GM21423 (cell line): ENCODE measurements at regions not wholly inside any gene's neighbourhood (a gene's known extent, or its start where the extent isn't known, plus 50 kb on each side); places are given as distances from the start of the nearest gene placed in this dataset.
"Not testable (repeated sequence)": the region's sequence is repeated elsewhere in the genome, so short reads cannot be mapped to it uniquely, and the experiment has no call there.

Source experiments
- ATAC-seq: cut with Tn5 transposase; IDR thresholded peaks from one replicate; pipeline ENCODE4 v1.9.1; 2021; ENCODE audit warnings: mild to moderate bottlenecking, moderate library complexity; ENCODE audit not compliant: unreplicated experiment

DNA sequence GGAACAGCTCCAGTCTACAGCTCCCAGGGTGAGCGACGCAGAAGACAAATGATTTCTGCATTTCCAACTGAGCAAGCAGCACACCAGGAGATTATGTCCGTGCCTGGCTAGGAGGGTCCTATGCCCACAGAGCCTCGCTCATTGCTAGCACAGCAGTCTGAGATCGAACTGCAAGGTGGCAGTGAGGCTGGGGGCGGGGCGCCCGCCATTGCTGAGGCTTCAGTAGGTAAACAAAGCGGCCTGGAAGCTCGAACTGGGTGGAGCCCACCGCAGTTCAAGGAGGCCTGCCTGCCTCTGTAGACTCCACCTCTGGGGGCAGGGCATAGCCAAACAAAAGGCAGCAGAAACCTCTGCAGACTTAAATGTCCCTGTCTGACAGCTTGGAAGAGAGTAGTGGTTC is 198.0 kb upstream of the DIAPH2 start:
- ATAC-seq, result not testable (repeated sequence)

DNA sequence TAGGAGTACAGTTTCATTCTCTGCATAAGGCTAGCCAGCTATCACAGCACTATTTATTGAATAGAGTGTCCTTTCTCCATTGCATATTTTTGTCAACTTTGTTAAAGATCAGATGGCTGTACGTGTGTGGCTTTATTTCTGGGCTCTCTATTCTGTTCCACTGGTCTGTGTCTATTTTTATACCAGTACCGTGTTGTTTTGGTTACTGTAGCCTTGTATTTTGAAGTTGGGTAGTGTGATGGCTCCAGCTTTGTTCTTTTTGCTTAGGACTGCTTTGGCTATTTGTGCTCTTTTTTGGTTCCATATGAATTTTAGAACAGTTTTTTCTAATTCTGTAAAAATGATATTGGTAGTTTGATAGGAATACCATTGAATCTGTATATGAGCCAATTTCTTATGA is 182.1 kb upstream of the DIAPH2 start:
- ATAC-seq, result no peak

DNA sequence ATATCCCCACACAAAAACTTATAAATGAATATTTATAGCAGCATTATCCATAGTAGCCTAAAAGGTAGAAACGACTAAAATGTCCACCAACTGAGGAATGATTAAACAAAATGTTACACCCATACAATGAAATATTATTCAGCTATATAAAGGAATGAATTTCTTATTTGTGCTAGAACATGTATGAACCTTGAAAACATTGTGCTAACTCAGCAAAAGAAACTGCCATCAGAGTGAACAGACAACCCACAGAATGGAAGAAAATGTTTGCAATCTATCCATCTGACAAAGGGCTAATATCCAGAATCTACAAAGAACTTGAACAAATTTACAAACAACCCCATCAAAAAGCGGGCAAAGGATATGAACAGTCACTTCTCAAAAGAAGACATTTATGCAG is 155.3 kb upstream of the DIAPH2 start:
- not testable (repeated sequence) for ATAC-seq

DNA sequence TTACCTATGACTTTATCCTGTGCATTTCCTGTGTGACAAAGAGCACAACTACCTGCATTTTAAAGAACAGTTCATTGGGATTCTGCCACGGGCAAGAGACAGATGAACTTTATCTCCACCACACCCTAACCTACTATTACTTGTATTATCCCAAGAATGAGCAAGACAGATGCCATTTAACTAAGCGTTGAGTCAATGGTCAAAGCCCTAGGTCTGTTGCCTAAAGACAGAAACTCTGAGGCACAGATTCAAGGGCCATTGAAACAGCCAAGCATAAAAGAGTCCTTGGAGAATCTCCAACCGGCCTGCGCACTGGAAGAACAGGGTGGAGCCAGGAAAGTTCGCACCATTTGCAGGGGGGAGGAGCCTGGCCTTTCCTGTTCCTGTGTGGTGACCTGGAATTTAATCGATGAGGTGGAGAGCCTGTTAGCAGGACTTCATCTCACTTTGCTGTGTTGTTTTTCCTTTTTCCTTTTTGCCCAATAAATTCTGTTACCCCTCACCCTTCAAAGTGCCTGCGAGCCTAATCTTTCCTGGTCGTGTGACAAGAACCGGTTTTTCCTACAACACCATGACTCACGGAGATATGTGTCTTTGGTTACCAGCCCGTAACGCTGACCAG is 146.4 kb upstream of the DIAPH2 start:
- no peak for ATAC-seq

DNA sequence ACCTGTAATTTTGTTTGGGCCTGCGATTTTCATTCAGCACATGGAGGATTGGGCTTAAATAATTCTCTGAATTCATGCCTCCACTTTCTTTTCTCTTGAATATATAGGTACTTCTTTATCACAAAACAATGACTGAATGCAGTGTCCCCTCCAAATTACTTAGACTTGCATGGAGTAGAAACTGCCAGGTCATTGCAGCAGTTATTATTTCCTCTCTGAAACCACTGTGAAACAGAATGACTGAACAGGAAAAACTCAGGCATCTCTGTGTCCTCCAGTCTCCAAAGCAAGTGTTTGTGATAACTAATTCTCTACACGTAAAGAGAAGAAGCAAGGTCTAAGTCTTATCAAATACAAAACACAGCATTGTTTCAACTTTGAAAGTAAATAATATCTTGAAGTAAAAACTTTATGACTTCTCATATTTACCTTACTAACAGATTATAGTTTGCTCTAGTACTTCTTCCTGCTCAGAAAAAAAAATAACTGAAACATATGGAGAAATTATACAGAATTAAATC is 144.5 kb upstream of the DIAPH2 start:
- ATAC-seq, result no peak

DNA sequence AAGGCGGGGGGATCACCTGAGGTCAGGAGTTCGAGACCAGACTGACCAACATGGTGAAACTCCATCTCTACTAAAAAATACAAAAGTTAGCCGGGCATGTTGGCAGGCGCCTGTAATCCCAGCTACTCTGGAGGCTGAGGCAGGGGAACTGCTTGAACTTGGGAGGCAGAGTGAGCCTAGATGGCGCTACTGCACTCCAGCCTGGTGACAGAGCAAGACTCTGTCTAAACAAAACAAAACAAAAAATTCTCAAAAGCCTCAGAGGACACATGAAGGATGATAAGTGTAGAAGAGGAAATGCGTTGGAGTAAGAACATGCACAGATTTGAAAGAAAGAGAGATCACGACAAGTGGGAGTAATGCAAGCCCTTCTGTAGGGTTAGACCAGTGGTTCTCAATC is 138.4 kb upstream of the DIAPH2 start:
- ATAC-seq, result not testable (repeated sequence)

DNA sequence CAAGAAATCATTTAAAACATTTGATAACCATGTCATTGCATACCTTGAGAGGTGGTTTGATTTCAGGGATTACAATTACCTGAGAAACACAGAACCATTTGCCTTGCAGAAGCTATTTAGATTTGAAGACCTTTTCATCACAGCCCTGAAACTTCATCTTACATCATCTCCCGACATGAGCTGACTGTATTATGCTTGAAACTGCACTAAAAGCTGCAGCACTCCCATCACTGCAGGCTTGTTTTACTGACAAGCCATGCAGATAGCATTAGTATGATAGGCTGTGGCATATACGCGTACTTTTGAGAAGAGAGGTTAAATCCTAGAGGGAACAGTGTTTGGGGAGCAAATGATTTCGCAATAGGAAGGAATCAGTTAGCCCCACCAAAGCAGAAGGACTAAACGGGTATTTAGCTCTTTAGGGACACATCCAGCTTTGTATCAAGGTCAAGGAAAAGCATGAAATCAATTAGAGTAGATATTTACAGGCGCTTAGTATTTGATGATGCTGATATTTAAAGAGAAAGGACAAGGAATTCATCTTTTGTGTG is 133.2 kb upstream of the DIAPH2 start:
- no peak for ATAC-seq

DNA sequence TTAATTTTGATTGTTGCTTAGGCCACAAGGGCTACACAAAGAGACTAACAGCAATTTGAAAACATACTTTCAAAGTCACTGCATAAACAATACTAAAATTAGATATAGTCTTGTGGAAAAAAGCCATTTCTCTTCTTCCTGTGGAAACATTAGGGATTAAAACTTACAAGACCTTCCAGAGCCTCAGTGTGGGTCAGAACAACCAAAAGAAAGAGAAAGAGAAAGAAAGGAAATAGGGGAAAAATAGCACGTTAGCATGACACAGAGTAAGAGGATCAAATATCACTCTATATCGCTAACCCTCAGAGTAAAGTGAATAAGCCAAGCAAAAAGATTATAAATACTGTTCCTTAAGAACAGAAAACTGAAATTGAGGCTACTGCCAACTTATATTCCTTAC is 127.8 kb upstream of the DIAPH2 start:
- no peak for ATAC-seq

DNA sequence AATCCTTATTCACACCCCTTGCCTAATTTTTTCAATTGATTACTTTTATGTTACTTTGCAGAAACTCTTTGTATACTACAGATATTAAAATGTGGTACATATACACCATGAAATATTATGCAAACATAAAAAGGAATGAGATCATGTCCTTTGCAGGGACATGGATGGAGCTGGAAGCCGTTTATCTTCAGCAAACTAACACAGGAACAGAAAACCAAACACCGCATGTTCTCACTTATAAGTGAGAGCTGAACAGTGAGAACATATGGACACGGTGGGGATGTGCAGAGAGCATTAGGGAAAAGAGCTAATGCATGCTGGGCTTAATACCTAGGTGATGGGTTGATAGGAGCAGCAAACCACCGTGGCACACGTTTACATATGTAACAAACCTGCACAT is 123.5 kb upstream of the DIAPH2 start:
- ATAC-seq, result not testable (repeated sequence)

DNA sequence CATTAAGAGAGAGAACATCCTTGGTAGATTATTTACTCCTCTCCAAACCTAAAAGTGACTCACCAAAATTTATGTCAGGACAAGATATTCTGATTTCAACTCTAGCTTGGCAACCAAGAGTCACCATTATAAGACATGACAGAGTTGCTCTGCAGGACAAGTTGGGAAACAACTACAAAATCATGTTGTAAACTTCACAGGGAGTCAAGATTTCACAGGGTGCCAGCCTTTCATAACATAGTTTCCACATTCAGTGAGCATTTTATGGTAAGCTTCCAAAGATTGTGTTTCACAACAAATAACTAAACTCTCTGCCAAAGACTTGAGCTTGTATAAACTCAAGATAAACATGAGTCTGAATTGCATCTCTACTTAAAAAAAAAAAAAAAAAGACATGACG is 121.0 kb upstream of the DIAPH2 start:
- no peak for ATAC-seq

DNA sequence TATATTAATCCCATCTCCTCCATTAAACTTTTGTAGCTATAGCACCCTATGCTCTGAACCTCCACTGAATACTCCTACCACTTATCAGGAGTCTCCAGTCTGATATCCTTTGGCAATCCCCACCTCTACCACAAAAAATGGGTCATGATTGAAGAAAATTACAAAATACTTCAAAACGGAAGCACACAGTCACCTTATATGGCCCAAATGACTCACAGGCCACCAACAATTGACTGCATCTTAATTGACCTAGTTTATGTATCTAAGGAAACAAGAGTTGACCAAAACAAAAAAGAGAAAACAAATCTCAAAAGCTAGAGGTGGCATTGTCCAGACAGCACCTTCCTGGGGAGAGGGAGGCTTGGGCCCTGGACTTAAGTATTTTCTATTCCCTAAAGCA is 120.0 kb upstream of the DIAPH2 start:
- no peak for ATAC-seq

DNA sequence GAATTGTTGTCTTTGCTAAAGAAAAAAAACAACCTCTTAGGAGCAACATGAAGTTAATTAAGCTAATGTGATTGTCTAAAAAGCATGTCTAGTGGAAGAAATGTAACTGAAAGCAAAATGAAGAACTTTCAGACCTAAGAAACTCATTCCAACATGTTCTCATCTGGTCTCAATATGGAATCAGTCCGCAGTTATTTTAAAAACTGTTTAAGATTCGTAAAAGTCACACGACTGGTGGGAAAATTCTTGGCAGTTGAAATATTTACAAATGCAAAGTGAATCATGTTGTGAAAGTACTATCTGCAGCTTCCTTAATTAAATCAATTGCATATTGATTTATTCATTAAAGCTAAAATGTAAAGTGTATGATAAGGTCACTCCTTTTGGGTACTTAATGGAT is 117.8 kb upstream of the DIAPH2 start:
- no peak for ATAC-seq

DNA sequence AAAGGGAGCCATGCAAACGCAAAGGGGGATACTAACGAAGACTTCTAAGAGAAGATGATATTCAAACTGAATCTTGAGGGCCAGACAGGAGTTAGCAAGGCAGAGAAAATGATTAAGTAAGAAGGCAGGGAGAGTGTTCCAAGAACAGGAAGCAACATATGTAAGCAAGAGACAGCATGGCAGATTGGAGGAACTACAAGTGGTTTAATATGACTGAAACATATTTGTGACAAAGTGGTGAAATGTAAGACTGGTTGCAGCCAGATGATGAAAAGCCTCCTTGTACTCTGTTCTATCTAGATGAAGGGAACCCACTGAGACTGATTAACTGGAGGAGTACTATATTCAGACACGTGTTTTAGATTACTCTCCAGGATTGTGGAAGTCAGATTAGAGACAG is 116.6 kb upstream of the DIAPH2 start:
- no peak for ATAC-seq

DNA sequence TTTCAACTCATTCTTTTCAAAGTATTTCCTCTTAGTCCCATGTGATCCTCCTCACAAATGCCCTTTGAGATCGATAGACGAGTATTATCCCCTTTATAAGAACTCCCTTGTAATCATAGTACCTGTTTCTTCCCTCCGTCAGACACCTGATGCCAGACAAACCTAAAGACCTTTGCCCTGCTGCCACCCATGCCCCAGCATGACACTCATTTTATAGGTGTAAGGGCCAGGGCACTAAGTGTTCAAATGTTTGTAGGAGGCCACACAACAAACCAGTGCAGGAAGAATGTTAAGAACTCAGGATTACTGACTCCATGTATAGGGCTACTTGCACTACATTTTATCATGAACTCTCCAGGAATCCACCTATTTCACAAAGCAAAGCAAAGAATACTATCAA is 115.6 kb upstream of the DIAPH2 start:
- ATAC-seq, result no peak

DNA sequence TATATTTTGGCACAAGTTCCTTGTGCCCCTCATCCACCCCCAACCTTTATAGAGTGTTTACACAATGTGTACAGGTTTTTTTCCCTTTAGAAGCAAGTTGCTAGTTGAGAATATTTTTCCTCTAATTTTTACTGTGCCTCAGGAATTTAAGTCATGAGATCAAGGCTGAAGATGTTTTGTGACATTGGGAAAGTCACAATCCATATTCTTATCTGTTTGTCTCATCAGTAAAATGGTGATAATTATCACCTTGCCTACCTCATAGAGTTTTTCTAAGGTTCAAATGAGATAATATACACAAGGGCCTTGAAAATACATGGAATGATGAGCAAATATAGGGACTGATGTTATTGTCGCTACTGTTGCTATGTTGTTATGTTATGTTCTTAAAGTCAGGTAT is 109.6 kb upstream of the DIAPH2 start:
- no peak for ATAC-seq

DNA sequence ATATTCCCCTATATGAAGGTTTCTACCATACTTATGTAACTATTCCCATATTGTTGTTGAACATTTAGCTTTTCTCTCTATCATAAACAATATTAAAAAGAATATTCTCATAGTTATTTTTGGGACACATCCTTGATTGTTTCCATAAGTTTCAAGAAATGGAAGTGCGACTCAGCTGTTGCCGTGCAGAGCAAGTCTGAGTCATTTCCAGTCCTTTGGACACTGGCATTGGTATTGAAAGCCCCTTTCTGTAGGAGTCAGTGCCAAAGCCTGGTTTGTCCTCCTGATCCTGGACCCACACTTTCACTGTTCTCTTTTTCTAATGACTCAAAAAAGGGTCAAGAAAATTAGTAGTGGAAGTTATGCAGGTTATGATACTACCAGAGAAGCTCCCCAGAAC is 108.3 kb upstream of the DIAPH2 start:
- no peak for ATAC-seq

DNA sequence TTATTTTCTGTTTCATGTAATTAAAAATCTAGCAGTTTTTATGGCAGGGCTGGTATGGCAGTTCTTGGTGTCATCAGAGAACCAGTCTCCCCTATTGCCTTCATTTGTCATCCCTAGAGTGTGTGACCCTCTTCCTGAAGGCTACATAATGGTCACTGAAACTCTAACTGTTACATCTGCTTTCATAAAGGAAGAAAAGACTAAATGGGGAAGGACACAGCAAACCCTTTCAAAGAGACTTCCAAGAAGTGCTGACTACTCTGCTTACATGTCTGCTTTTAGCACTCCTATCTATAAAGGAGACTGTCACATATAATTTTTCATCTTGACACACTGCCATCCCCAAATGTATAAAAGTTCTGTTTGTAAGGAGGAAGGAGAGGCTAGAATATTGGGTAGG is 105.9 kb upstream of the DIAPH2 start:
- ATAC-seq, result no peak

DNA sequence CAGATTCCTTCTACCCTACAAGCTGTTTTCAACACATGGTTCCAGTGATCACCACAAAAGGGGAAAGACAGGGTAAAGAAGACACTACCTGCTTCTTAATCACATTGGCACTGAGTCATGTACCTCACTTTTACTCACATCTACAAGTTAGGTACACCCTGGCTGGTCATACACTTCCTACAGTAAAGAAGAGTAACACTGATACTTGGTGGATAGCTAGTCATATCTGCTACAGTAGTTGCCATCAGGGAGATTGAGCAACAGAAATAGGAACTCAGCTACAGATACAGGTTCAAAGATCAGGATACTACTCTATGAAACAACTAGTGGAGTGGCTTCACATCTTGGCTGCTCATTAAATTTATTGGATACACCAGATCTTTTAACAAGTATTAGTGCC is 105.4 kb upstream of the DIAPH2 start:
- no peak for ATAC-seq

DNA sequence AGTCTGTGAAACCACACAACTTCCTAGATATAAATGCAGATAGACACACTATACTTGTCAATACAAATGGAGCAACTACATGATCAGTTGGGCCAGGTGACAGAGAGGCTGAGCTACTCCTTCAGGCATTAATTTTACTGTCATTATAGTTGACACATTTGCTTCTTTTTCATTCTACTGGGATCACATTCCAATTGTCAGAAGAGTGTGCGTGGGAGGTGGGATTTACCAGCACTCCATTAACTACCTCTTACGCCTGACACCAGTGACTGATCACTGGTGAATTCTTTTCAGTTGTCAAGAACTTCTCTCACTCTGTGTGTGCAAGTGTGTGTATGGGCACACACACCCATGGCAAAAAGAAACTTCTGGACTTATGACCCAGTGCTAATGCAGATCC is 94.2 kb upstream of the DIAPH2 start:
- ATAC-seq, result no peak

DNA sequence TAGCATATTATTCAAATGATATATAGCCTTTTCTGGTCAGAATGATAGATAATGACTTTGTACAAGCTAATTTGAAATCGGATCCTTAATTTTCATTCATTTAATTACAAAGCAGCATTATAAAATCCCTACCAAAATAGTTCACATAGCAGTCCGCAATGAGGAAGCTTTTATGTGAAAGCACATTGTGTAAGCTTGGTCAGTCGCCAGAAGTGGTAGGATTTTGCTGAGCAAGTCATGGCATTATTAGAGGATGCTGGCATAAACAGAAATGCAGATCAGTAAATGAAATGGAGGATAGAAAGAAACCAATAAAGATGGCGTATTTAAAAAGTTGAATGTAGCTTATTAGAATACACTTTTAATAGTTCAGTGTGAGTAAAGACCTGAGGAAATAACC is 93.2 kb upstream of the DIAPH2 start:
- no peak for ATAC-seq

DNA sequence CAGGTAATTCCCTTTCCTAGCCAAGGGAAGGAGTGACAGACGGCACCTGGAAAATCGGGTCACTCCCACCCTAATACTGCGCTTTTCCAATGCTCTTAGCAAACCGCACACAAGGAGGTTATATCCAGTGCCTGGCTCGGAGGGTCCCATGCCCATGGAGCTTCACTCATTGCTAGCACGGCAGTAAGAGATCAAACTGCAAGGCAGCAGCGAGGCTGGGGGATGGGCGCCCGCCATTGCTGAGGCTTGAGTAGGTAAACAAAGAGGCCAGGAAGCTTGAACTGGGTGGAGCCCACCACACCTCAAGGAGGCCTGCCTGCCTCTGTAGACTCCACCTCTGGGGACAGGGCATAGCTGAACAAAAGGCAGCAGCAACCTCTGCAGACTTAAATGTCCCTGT is 86.8 kb upstream of the DIAPH2 start:
- ATAC-seq, result not testable (repeated sequence)

DNA sequence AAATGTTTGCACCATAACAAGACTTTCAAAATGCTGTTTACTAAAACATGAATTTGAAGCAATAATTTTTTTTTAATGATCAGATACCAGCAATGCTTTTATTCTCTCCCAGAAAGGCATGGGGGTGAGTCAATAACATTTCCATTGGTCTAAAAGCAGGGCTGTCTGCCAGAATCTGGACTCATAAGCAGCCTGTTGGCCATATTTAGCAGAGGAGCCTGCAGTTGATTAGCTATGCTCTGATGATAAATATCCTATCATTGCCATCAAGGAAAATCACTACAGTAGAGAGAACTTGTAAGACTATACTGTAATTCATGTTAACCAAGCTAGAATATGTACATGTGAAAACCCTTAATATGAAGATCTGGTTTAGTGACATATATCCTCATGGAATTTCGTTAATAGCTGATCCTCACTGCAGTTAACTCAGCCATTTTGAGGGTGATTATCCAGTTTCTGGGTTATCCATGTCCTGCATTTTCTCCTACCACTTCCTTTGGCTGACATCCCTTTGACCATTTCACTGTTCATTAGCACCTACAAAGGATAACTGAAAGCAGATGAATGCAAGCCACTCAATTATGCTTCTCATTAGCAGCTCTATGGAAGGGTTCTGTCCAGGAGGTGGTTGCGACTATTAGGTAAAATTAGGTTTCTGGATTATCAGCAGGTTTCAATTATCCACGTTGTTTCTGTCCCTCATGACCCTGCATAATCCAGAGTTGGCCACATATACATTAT is 72.9 kb upstream of the DIAPH2 start:
- no peak for ATAC-seq
